AG04450 (cell line): ENCODE measurements at regions not wholly inside any gene's neighbourhood (a gene's known extent, or its start where the extent isn't known, plus 50 kb on each side); places are given as distances from the start of the nearest gene placed in this dataset.

Experiments
- CTCF ChIA-PET: fragments of 300-600, 350-600 bp; formaldehyde crosslinking; extraction: SDS; loops from one replicate; lab custom pipeline; 2022; ENCODE audit warnings: antibody characterized with exemption, inconsistent platforms; lab: Charles Lee
- POLR2A ChIA-PET: fragments of 350-600 bp; formaldehyde crosslinking; extraction: SDS; loops from one replicate; lab custom pipeline; 2021; ENCODE audit warnings: antibody characterized with exemption, inconsistent platforms; lab: Yijun Ruan, JAX
- DNase-seq: peaks from one replicate; pipeline ENCODE4 v3.0.0-alpha.2; 2011; ENCODE audit warnings: low read depth, low spot score
- H3K27ac ChIP-seq: one replicate; pipeline ENCODE4 v1.5.1; 2012; ENCODE audit warnings: low read depth, low read length, control low read depth
- H3K27me3 ChIP-seq: one replicate; pipeline ENCODE4 v1.6.0; 2012; ENCODE audit warnings: low read length; ENCODE audit not compliant: control insufficient read depth, insufficient read depth
- H3K4me3 ChIP-seq: 2 replicates; pipeline ENCODE4 v1.5.1; 2011; ENCODE audit warnings: mild to moderate bottlenecking, low read depth, low read length, control low read depth
- H3K9me3 ChIP-seq: 2 replicates; pipeline ENCODE4 v1.5.1; 2012; ENCODE audit warnings: low read length; ENCODE audit not compliant: control insufficient read depth, insufficient read depth
- CTCF ChIP-seq: IDR thresholded peaks from 2 replicates; pipeline ENCODE4 v1.5.1; 2011; ENCODE audit warnings: low read depth, low read length, control low read depth, inconsistent platforms

GRCh38 chr5:63805151-63805550, 157.1 kb downstream of the HTR1A start:
- H3K27ac ChIP-seq, result no peak overlapping the region
- peaks cover 3% of the 10 kb centered on the region; the same call in 1 of the 2 replicates for H3K9me3 ChIP-seq
- CTCF ChIA-PET, result no interaction called here
- H3K4me3 ChIP-seq, result no peak overlapping the region
- H3K27me3 ChIP-seq, result no peaks in the 10 kb centered on the region
- no peak for TF ChIP-seq CTCF
- no peak for DNase-seq
- POLR2A ChIA-PET, result no interaction called here

- POLR2A ChIA-PET, result no interaction called here
- H3K9me3 ChIP-seq, result peaks cover 3% of the 10 kb centered on the region; the same call in 1 of the 2 replicates
- CTCF ChIA-PET, result no interaction called here
Observed at GRCh38 chr5:63803165-63803564, 159.1 kb downstream of the HTR1A start.

GRCh38 chr5:63794979-63795378, 167.3 kb downstream of the HTR1A start:
- DNase-seq, result no peak
- Histone ChIP-seq H3K9me3 (peaks cover 9% of the 10 kb centered on the region), H3K4me3 (no peak overlapping the region), H3K27ac (no peak overlapping the region), H3K27me3 (no peaks in the 10 kb centered on the region)
- no peak for TF ChIP-seq CTCF
- CTCF ChIA-PET, result no interaction called here
- POLR2A ChIA-PET, result no interaction called here

More at GRCh38 chr5:63803165-63803564, 159.1 kb downstream of the HTR1A start:
- H3K27ac ChIP-seq, result no peak overlapping the region
- no peak for DNase-seq
- H3K4me3 ChIP-seq, result no peak overlapping the region
- no peak for TF ChIP-seq CTCF
- no peaks in the 10 kb centered on the region for H3K27me3 ChIP-seq

- H3K27me3 ChIP-seq, result no peaks in the 10 kb centered on the region
- CTCF ChIA-PET, result no interaction called here
- TF ChIP-seq CTCF, result no peak
- no peak overlapping the region for H3K27ac ChIP-seq
- peaks cover 9% of the 10 kb centered on the region for H3K9me3 ChIP-seq
- DNase-seq, result no peak
- H3K4me3 ChIP-seq, result no peak overlapping the region
- POLR2A ChIA-PET, result no interaction called here
Observed at GRCh38 chr5:63794296-63794695, 167.9 kb downstream of the HTR1A start.

- H3K9me3 ChIP-seq, result peaks cover 5% of the 10 kb centered on the region
- no peak overlapping the region for H3K27ac ChIP-seq
- no peak for DNase-seq
- H3K27me3 ChIP-seq, result no peaks in the 10 kb centered on the region
- CTCF ChIA-PET, result no interaction called here
- POLR2A ChIA-PET, result no interaction called here
- no peak for TF ChIP-seq CTCF
- no peak overlapping the region for H3K4me3 ChIP-seq
Observed at GRCh38 chr5:63774939-63775338, 187.3 kb downstream of the HTR1A start.
